ENCODE measurements at regions not wholly inside any gene's neighbourhood (a gene's known extent, or its start where the extent isn't known, plus 50 kb on each side); places are given as distances from the start of the nearest gene placed in this dataset.

- no peaks in the 10 kb centered on the region for H3K4me1 ChIP-seq (ENCODE audit: low read depth, poor library complexity, severe bottlenecking)
- no peaks in the 10 kb centered on the region for H4K20me1 ChIP-seq (ENCODE audit: insufficient read depth)
- no peak overlapping the region for H3K4me3 ChIP-seq (IDR thresholded peaks at IDR 0.05; ENCODE audit: insufficient read depth, low read depth, low read length)
- no peak overlapping the region for H3K9ac ChIP-seq
- no peak overlapping the region for H2AFZ ChIP-seq (ENCODE audit: low read depth)
- TF ChIP-seq, protein P1, sequence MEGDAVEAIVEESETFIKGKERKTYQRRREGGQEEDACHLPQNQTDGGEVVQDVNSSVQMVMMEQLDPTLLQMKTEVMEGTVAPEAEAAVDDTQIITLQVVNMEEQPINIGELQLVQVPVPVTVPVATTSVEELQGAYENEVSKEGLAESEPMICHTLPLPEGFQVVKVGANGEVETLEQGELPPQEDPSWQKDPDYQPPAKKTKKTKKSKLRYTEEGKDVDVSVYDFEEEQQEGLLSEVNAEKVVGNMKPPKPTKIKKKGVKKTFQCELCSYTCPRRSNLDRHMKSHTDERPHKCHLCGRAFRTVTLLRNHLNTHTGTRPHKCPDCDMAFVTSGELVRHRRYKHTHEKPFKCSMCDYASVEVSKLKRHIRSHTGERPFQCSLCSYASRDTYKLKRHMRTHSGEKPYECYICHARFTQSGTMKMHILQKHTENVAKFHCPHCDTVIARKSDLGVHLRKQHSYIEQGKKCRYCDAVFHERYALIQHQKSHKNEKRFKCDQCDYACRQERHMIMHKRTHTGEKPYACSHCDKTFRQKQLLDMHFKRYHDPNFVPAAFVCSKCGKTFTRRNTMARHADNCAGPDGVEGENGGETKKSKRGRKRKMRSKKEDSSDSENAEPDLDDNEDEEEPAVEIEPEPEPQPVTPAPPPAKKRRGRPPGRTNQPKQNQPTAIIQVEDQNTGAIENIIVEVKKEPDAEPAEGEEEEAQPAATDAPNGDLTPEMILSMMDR (conservative IDR thresholded peaks at IDR 0.05; ENCODE audit: low read depth, low read length) = no peak
- H3K27ac ChIP-seq = no peak overlapping the region
- H3K36me3 ChIP-seq (ENCODE audit: insufficient read depth) = no peaks in the 10 kb centered on the region
- H3K27me3 ChIP-seq (ENCODE audit: insufficient read depth, low read depth) = no peaks in the 10 kb centered on the region
- H3K4me2 ChIP-seq = no peak overlapping the region
- no peaks in the 10 kb centered on the region for H3K79me2 ChIP-seq (ENCODE audit: insufficient read depth, low read depth)
Observed at GRCh38 chr7:46291601-46292150, 370.6 kb upstream of the IGFBP3 start.

GRCh38 chr7:46291050-46291438 is 370.0 kb upstream of the IGFBP3 start:
- TF ChIP-seq, protein P1 (conservative IDR thresholded peaks at IDR 0.05; ENCODE audit: low read depth, low read length) = no peak
- Histone ChIP-seq H3K9ac (no peak overlapping the region), H4K20me1 (ENCODE audit: insufficient read depth) (no peaks in the 10 kb centered on the region), H3K36me3 (ENCODE audit: insufficient read depth) (no peaks in the 10 kb centered on the region), H3K4me3 (IDR thresholded peaks at IDR 0.05; ENCODE audit: insufficient read depth, low read depth, low read length) (no peak overlapping the region), H3K79me2 (ENCODE audit: insufficient read depth, low read depth) (no peaks in the 10 kb centered on the region), H3K4me1 (ENCODE audit: low read depth, poor library complexity, severe bottlenecking) (no peaks in the 10 kb centered on the region), H2AFZ (ENCODE audit: low read depth) (no peak overlapping the region), H3K4me2 (no peak overlapping the region), H3K27ac (no peak overlapping the region), H3K27me3 (ENCODE audit: insufficient read depth, low read depth) (no peaks in the 10 kb centered on the region)

DNA sequence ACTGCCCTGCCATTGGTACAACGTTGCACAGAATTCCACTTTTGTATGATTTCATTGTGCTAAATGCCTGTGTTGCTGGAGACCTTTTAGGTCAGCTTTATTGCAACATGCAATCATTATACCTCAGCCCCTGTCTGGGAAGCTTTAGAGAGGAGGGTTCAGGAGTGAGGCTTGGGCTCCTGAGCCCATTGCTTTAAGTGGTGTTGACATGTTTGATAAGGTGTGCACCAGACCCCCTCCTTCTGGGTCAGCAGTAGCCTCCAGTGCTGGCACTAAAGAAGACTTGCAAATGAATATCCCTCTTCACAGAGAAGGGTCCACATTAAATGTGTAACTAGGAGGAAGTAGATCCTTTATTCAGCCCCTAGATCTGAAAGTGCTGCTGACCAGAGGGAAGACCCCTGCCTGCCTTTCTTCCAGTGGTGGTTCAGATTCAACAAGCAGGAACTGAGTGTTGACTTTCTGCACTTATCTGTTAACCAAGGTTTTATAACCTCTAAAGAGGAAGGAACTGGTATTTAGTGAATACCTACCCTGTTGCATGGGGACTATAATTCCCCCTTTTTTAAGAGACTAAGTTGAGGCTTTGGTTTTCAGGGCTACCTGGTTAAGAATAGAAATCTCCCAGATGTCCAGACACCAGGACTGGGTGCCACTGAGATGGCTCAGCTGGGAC is 369.4 kb upstream of the IGFBP3 start:
- TF ChIP-seq, protein P1 (conservative IDR thresholded peaks at IDR 0.05; ENCODE audit: low read depth, low read length) = no peak
- Histone ChIP-seq H3K27me3 (ENCODE audit: insufficient read depth, low read depth) (no peaks in the 10 kb centered on the region), H3K4me2 (no peak overlapping the region), H4K20me1 (ENCODE audit: insufficient read depth) (no peaks in the 10 kb centered on the region), H3K4me3 (IDR thresholded peaks at IDR 0.05; ENCODE audit: insufficient read depth, low read depth, low read length) (no peak overlapping the region), H3K27ac (no peak overlapping the region), H3K9ac (no peak overlapping the region), H3K4me1 (ENCODE audit: low read depth, poor library complexity, severe bottlenecking) (no peaks in the 10 kb centered on the region), H3K79me2 (ENCODE audit: insufficient read depth, low read depth) (no peaks in the 10 kb centered on the region), H3K36me3 (ENCODE audit: insufficient read depth) (no peaks in the 10 kb centered on the region), H2AFZ (ENCODE audit: low read depth) (no peak overlapping the region)

GRCh38 chr7:46288861-46289260 is 367.8 kb upstream of the IGFBP3 start:
- Histone ChIP-seq H3K79me2 (ENCODE audit: insufficient read depth, low read depth) (no peaks in the 10 kb centered on the region), H2AFZ (ENCODE audit: low read depth) (no peak overlapping the region), H3K27ac (no peak overlapping the region), H3K27me3 (ENCODE audit: insufficient read depth, low read depth) (no peaks in the 10 kb centered on the region), H3K4me3 (IDR thresholded peaks at IDR 0.05; ENCODE audit: insufficient read depth, low read depth, low read length) (no peak overlapping the region), H3K36me3 (ENCODE audit: insufficient read depth) (no peaks in the 10 kb centered on the region), H4K20me1 (ENCODE audit: insufficient read depth) (no peaks in the 10 kb centered on the region), H3K9ac (no peak overlapping the region), H3K4me1 (ENCODE audit: low read depth, poor library complexity, severe bottlenecking) (no peaks in the 10 kb centered on the region), H3K4me2 (no peak overlapping the region)
- TF ChIP-seq, protein P1 (conservative IDR thresholded peaks at IDR 0.05; ENCODE audit: low read depth, low read length) = no peak
